ENCODE measurements at regions not wholly inside any gene's neighbourhood (a gene's known extent, or its start where the extent isn't known, plus 50 kb on each side); places are given as distances from the start of the nearest gene placed in this dataset.
A peak's percentile ranks its signal among the peaks of the same experiment; 100 is the strongest.
"Not testable (repeated sequence)": the region's sequence is repeated elsewhere in the genome, so short reads cannot be mapped to it uniquely, and the experiment has no call there.

DNA sequence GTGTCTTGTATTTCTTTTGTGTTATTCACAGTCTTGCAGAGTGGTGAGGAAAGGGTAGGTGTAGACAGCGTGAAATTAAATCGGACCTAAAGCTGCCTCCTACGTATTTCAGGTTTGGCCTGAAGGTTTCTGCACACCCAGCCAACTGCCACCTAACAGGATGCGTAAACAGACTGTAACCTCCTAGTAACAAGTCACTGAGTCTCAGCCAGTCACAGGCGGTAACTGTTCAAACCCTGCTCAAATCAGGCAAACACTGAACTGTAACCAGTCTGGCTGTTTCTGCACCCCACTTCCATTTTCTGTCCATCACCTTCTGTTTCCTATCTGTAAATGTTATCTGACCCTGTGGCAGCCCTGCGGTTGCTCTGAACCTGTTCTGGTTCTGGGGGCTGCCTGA is 87.1 kb downstream of the ADAMTS15 start:
- Histone ChIP-seq H4K91ac (ENCODE audit: low read length) (peak overlapping the region; percentile 8), H3K23ac (ENCODE audit: low read length in 2 of 2) (peak overlapping the region in 1 of 2 experiments; percentile 10), H3K9ac (ENCODE audit: low read length) (no peak overlapping the region), H4K8ac (ENCODE audit: low read length) (no peak overlapping the region), H3K4me1 (ENCODE audit: control insufficient read depth, insufficient read depth, low read depth, low read length) (peaks cover 19% of the 10 kb centered on the region), H3K36me3 (ENCODE audit: control insufficient read depth in 1 of 2, insufficient read depth in 2 of 2, low read depth in 1 of 2, low read length in 2 of 2) (no peaks in the 10 kb centered on the region), H3K4ac (ENCODE audit: low read depth in 1 of 2, low read length in 2 of 2) (no peak overlapping the region), H3K79me1 (replicated peaks; ENCODE audit: low read length, poor library complexity, severe bottlenecking) (no peaks in the 10 kb centered on the region), H2BK120ac (ENCODE audit: low read depth, low read length) (no peak overlapping the region), H3K27ac (ENCODE audit: low read length, poor library complexity, severe bottlenecking) (no peak overlapping the region), H3K9me3 (ENCODE audit: control insufficient read depth, low read length) (no peaks in the 10 kb centered on the region), H3K4me2 (ENCODE audit: low read length, poor library complexity, severe bottlenecking) (no peak overlapping the region), H2BK5ac (ENCODE audit: low read depth, low read length, poor library complexity, severe bottlenecking) (no peak overlapping the region), H2BK12ac (ENCODE audit: low read length in 2 of 2) (no peak overlapping the region), H2BK15ac (ENCODE audit: low read depth, poor library complexity, severe bottlenecking) (no peak overlapping the region), H3K27me3 (ENCODE audit: control insufficient read depth in 1 of 2, insufficient read depth in 1 of 2, low read length in 2 of 2) (no peaks in the 10 kb centered on the region), H3K18ac (ENCODE audit: low read depth in 1 of 2, low read length in 2 of 2) (no peak overlapping the region), H2AFZ (ENCODE audit: low read depth, low read length) (no peak overlapping the region), H2AK5ac (ENCODE audit: low read length, severe bottlenecking) (no peak overlapping the region), H3K4me3 (ENCODE audit: insufficient read depth in 1 of 2, low read depth in 1 of 2, low read length in 2 of 2) (no peak overlapping the region), H3K14ac (ENCODE audit: low read length in 2 of 2) (peak overlapping the region in 1 of 2 experiments; percentile 2)
- 96% methylated on average over 6 of the region's 6 CpGs for WGBS
- no peak for DNase-seq

GRCh38 chr11:130536106-130537040 is 87.9 kb downstream of the ADAMTS15 start:
- Histone ChIP-seq H3K4me1 (ENCODE audit: control insufficient read depth, insufficient read depth, low read depth, low read length) (peaks cover 17% of the 10 kb centered on the region), H4K91ac (ENCODE audit: low read length) (no peak overlapping the region), H3K18ac (ENCODE audit: low read depth in 1 of 2, low read length in 2 of 2) (no peak overlapping the region), H3K9ac (ENCODE audit: low read length) (no peak overlapping the region), H2BK12ac (ENCODE audit: low read length in 2 of 2) (no peak overlapping the region), H3K4ac (ENCODE audit: low read depth in 1 of 2, low read length in 2 of 2) (no peak overlapping the region), H3K36me3 (ENCODE audit: control insufficient read depth in 1 of 2, insufficient read depth in 2 of 2, low read depth in 1 of 2, low read length in 2 of 2) (no peaks in the 10 kb centered on the region), H2AFZ (ENCODE audit: low read depth, low read length) (no peak overlapping the region), H4K8ac (ENCODE audit: low read length) (no peak overlapping the region), H2AK5ac (ENCODE audit: low read length, severe bottlenecking) (no peak overlapping the region), H2BK120ac (ENCODE audit: low read depth, low read length) (no peak overlapping the region), H3K14ac (ENCODE audit: low read length in 2 of 2) (no peak overlapping the region), H3K9me3 (ENCODE audit: control insufficient read depth, low read length) (no peaks in the 10 kb centered on the region), H3K23ac (ENCODE audit: low read length in 2 of 2) (no peak overlapping the region), H3K4me3 (ENCODE audit: insufficient read depth in 1 of 2, low read depth in 1 of 2, low read length in 2 of 2) (no peak overlapping the region), H2BK15ac (ENCODE audit: low read depth, poor library complexity, severe bottlenecking) (no peak overlapping the region), H2BK5ac (ENCODE audit: low read depth, low read length, poor library complexity, severe bottlenecking) (no peak overlapping the region), H3K27ac (ENCODE audit: low read length, poor library complexity, severe bottlenecking) (no peak overlapping the region), H3K4me2 (ENCODE audit: low read length, poor library complexity, severe bottlenecking) (no peak overlapping the region), H3K79me1 (replicated peaks; ENCODE audit: low read length, poor library complexity, severe bottlenecking) (no peaks in the 10 kb centered on the region), H3K27me3 (ENCODE audit: control insufficient read depth in 1 of 2, insufficient read depth in 1 of 2, low read length in 2 of 2) (no peaks in the 10 kb centered on the region)
- WGBS: 93% methylated on average over 11 of the region's 11 CpGs
- DNase-seq: no peak

- WGBS: 100% methylated on average over 1 of the region's 1 CpG
- H3K36me3 ChIP-seq (ENCODE audit: control insufficient read depth in 1 of 2, insufficient read depth in 2 of 2, low read depth in 1 of 2, low read length in 2 of 2); H3K23ac ChIP-seq (ENCODE audit: low read length in 2 of 2); H2BK120ac ChIP-seq (ENCODE audit: low read depth, low read length); H3K9ac ChIP-seq (ENCODE audit: low read length); H3K79me1 ChIP-seq (replicated peaks; ENCODE audit: low read length, poor library complexity, severe bottlenecking); H3K4me2 ChIP-seq (ENCODE audit: low read length, poor library complexity, severe bottlenecking); H2BK5ac ChIP-seq (ENCODE audit: low read depth, low read length, poor library complexity, severe bottlenecking); H3K9me3 ChIP-seq (ENCODE audit: control insufficient read depth, low read length); H3K4me3 ChIP-seq (ENCODE audit: insufficient read depth in 1 of 2, low read depth in 1 of 2, low read length in 2 of 2); H4K8ac ChIP-seq (ENCODE audit: low read length); H2BK12ac ChIP-seq (ENCODE audit: low read length in 2 of 2); H3K27me3 ChIP-seq (ENCODE audit: control insufficient read depth in 1 of 2, insufficient read depth in 1 of 2, low read length in 2 of 2); H3K18ac ChIP-seq (ENCODE audit: low read depth in 1 of 2, low read length in 2 of 2); H4K91ac ChIP-seq (ENCODE audit: low read length); H3K27ac ChIP-seq (ENCODE audit: low read length, poor library complexity, severe bottlenecking); H3K4ac ChIP-seq (ENCODE audit: low read depth in 1 of 2, low read length in 2 of 2); H3K14ac ChIP-seq (ENCODE audit: low read length in 2 of 2); DNase-seq; H2AK5ac ChIP-seq (ENCODE audit: low read length, severe bottlenecking); H2AFZ ChIP-seq (ENCODE audit: low read depth, low read length); H2BK15ac ChIP-seq (ENCODE audit: low read depth, poor library complexity, severe bottlenecking); H3K4me1 ChIP-seq (ENCODE audit: control insufficient read depth, insufficient read depth, low read depth, low read length): not testable (repeated sequence)
Observed at GRCh38 chr11:130539680-130540079, 91.2 kb downstream of the ADAMTS15 start.

- H2AFZ ChIP-seq (ENCODE audit: low read depth, low read length): no peak overlapping the region
- H3K18ac ChIP-seq (ENCODE audit: low read depth in 1 of 2, low read length in 2 of 2): no peak overlapping the region
- H3K4ac ChIP-seq (ENCODE audit: low read depth in 1 of 2, low read length in 2 of 2): no peak overlapping the region
- no peak overlapping the region for H2BK12ac ChIP-seq (ENCODE audit: low read length in 2 of 2)
- H2BK5ac ChIP-seq (ENCODE audit: low read depth, low read length, poor library complexity, severe bottlenecking): no peak overlapping the region
- no peak overlapping the region for H3K23ac ChIP-seq (ENCODE audit: low read length in 2 of 2)
- H3K4me2 ChIP-seq (ENCODE audit: low read length, poor library complexity, severe bottlenecking): no peak overlapping the region
- no peak overlapping the region for H4K8ac ChIP-seq (ENCODE audit: low read length)
- H3K79me1 ChIP-seq (replicated peaks; ENCODE audit: low read length, poor library complexity, severe bottlenecking): no peaks in the 10 kb centered on the region
- H3K36me3 ChIP-seq (ENCODE audit: control insufficient read depth in 1 of 2, insufficient read depth in 2 of 2, low read depth in 1 of 2, low read length in 2 of 2): no peaks in the 10 kb centered on the region
- H3K27me3 ChIP-seq (ENCODE audit: control insufficient read depth in 1 of 2, insufficient read depth in 1 of 2, low read length in 2 of 2): peaks cover 0 to 6% of the 10 kb centered on the region in 2 experiments
- WGBS: 98% methylated on average over 2 of the region's 2 CpGs
- no peak overlapping the region for H2BK15ac ChIP-seq (ENCODE audit: low read depth, poor library complexity, severe bottlenecking)
- H3K9ac ChIP-seq (ENCODE audit: low read length): no peak overlapping the region
- H3K4me1 ChIP-seq (ENCODE audit: control insufficient read depth, insufficient read depth, low read depth, low read length): peaks cover 4% of the 10 kb centered on the region
- no peak overlapping the region for H2BK120ac ChIP-seq (ENCODE audit: low read depth, low read length)
- no peak overlapping the region for H3K4me3 ChIP-seq (ENCODE audit: insufficient read depth in 1 of 2, low read depth in 1 of 2, low read length in 2 of 2)
- DNase-seq: no peak
- H3K14ac ChIP-seq (ENCODE audit: low read length in 2 of 2): no peak overlapping the region
- no peak overlapping the region for H3K27ac ChIP-seq (ENCODE audit: low read length, poor library complexity, severe bottlenecking)
- H4K91ac ChIP-seq (ENCODE audit: low read length): no peak overlapping the region
- H3K9me3 ChIP-seq (ENCODE audit: control insufficient read depth, low read length): no peaks in the 10 kb centered on the region
- no peak overlapping the region for H2AK5ac ChIP-seq (ENCODE audit: low read length, severe bottlenecking)
Observed at GRCh38 chr11:130544266-130544665, 95.8 kb downstream of the ADAMTS15 start.
